ENCODE measurements at regions not wholly inside any gene's neighbourhood (a gene's known extent, or its start where the extent isn't known, plus 50 kb on each side); places are given as distances from the start of the nearest gene placed in this dataset.

GRCh38 chr2:133954636-133955035 lies 299.2 kb upstream of the MGAT5 start:
- TF ChIP-seq CTCF (IDR thresholded peaks at IDR 0.05; ENCODE audit: control insufficient read depth, insufficient read depth, low read depth, low read length, missing control alignments) = no peak
- DNase-seq (ENCODE audit: low read depth) = no peak
- no peak overlapping the region for H3K4me3 ChIP-seq (ENCODE audit: control insufficient read depth, low read depth, low read length)

GRCh38 chr2:133955169-133955568 lies 298.7 kb upstream of the MGAT5 start:
- TF ChIP-seq CTCF (IDR thresholded peaks at IDR 0.05; ENCODE audit: control insufficient read depth, insufficient read depth, low read depth, low read length, missing control alignments) = no peak
- DNase-seq (ENCODE audit: low read depth) = no peak
- no peak overlapping the region for H3K4me3 ChIP-seq (ENCODE audit: control insufficient read depth, low read depth, low read length)

GRCh38 chr2:133956434-133956935 lies 297.4 kb upstream of the MGAT5 start:
- H3K4me3 ChIP-seq (ENCODE audit: control insufficient read depth, low read depth, low read length) = no peak overlapping the region
- no peak for DNase-seq (ENCODE audit: low read depth)
- no peak for TF ChIP-seq CTCF (IDR thresholded peaks at IDR 0.05; ENCODE audit: control insufficient read depth, insufficient read depth, low read depth, low read length, missing control alignments)

DNA sequence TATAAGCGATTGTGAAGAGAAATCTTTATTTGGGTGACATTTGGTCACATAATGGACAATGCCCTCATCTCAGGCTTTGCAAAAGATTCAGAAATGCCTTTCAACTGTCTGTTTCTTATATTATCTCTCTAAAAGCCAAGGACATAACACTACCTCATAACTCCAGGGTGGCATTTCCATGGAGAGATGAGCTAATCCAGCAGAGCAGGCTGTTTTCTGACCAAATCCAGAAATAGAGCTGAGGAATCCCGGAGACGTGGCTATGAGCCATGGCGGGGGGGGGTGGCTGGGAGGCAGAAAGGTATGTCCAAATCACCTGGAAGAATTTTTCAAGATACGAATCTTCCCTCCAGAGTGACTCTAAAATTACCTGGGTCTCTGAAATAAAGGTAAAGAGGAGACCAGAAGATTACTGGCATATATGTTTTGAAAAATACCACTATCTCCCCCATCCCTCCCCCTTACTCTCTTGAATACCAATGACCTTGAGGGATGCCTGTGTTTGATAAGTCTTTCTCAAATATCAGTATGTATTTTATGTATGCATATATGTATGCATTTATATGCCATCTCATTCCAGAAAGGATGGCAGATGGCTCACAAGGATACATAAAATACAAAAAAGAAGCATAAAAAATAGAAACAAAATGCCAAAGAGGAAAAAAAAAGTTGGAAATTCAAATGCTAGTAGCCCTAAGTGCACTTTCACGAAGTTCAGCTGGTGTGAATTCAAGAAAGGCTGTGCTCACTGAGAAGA lies 296.0 kb upstream of the MGAT5 start:
- no peak for TF ChIP-seq CTCF (IDR thresholded peaks at IDR 0.05; ENCODE audit: control insufficient read depth, insufficient read depth, low read depth, low read length, missing control alignments)
- DNase-seq (ENCODE audit: low read depth) = no peak
- H3K4me3 ChIP-seq (ENCODE audit: control insufficient read depth, low read depth, low read length) = no peak overlapping the region

GRCh38 chr2:133959066-133959465 lies 294.8 kb upstream of the MGAT5 start:
- no peak overlapping the region for H3K4me3 ChIP-seq (ENCODE audit: control insufficient read depth, low read depth, low read length)
- TF ChIP-seq CTCF (IDR thresholded peaks at IDR 0.05; ENCODE audit: control insufficient read depth, insufficient read depth, low read depth, low read length, missing control alignments) = no peak
- no peak for DNase-seq (ENCODE audit: low read depth)

GRCh38 chr2:133966720-133967304 lies 287.1 kb upstream of the MGAT5 start:
- TF ChIP-seq CTCF (IDR thresholded peaks at IDR 0.05; ENCODE audit: control insufficient read depth, insufficient read depth, low read depth, low read length, missing control alignments) = no peak
- DNase-seq (ENCODE audit: low read depth) = no peak
- no peak overlapping the region for H3K4me3 ChIP-seq (ENCODE audit: control insufficient read depth, low read depth, low read length)

All from AG09309 (cell line).